ENCODE measurements at regions not wholly inside any gene's neighbourhood (a gene's known extent, or its start where the extent isn't known, plus 50 kb on each side); places are given as distances from the start of the nearest gene placed in this dataset.

GRCh38 chr2:217154923-217155322 is 295.1 kb upstream of the TNP1 start:
- no peak for TF ChIP-seq Cebpa-rat (IDR thresholded peaks at IDR 0.05)
- peaks cover 0 to 23% (median 0%) of the 10 kb centered on the region in 11 experiments; a peak in 2 of 22 replicates for H4K20me1 ChIP-seq
- no peak overlapping the region for H3K4me3 ChIP-seq
- no peak overlapping the region for H3K9ac ChIP-seq
- peaks cover 0 to 2% (median 0%) of the 10 kb centered on the region in 10 experiments; a peak in 6 of 20 replicates for H3K4me1 ChIP-seq
- H3K36me3 ChIP-seq = no peaks in the 10 kb centered on the region
- no peak overlapping the region for H3K27ac ChIP-seq
- H3K9me3 ChIP-seq (replicated peaks in 1 of 11) = no peaks in the 10 kb centered on the region
- H3K4me2 ChIP-seq = no peak overlapping the region
- peaks cover 0 to 99% (median 0%) of the 10 kb centered on the region in 11 experiments; a peak in 7 of 22 replicates for H3K27me3 ChIP-seq

GRCh38 chr2:217153510-217153909 is 293.6 kb upstream of the TNP1 start:
- Histone ChIP-seq H3K9ac (no peak overlapping the region), H3K9me3 (replicated peaks in 1 of 11) (no peaks in the 10 kb centered on the region), H3K4me2 (no peak overlapping the region), H3K4me3 (no peak overlapping the region), H4K20me1 (peaks cover 0 to 23% (median 0%) of the 10 kb centered on the region in 11 experiments; a peak in 2 of 22 replicates), H3K36me3 (no peaks in the 10 kb centered on the region), H3K27ac (no peak overlapping the region), H3K27me3 (peaks cover 0 to 96% (median 0%) of the 10 kb centered on the region in 11 experiments; a peak in 7 of 22 replicates), H3K4me1 (no peaks in the 10 kb centered on the region)
- TF ChIP-seq Cebpa-rat (IDR thresholded peaks at IDR 0.05) = no peak

GRCh38 chr2:217152831-217153230 is 293.0 kb upstream of the TNP1 start:
- peaks cover 0 to 96% (median 0%) of the 10 kb centered on the region in 11 experiments; a peak in 7 of 22 replicates for H3K27me3 ChIP-seq
- no peak overlapping the region for H3K4me3 ChIP-seq
- no peak overlapping the region for H3K9ac ChIP-seq
- H3K4me1 ChIP-seq = no peaks in the 10 kb centered on the region
- H4K20me1 ChIP-seq = peaks cover 0 to 21% (median 0%) of the 10 kb centered on the region in 11 experiments; a peak in 2 of 22 replicates
- TF ChIP-seq Cebpa-rat (IDR thresholded peaks at IDR 0.05) = no peak
- H3K27ac ChIP-seq = no peak overlapping the region
- H3K4me2 ChIP-seq = no peak overlapping the region
- H3K9me3 ChIP-seq (replicated peaks in 1 of 11) = no peaks in the 10 kb centered on the region
- H3K36me3 ChIP-seq = no peaks in the 10 kb centered on the region

GRCh38 chr2:217151509-217152206 is 291.8 kb upstream of the TNP1 start:
- Histone ChIP-seq H4K20me1 (peaks cover 0 to 10% (median 0%) of the 10 kb centered on the region in 11 experiments; a peak in 2 of 22 replicates), H3K4me2 (no peak overlapping the region), H3K4me3 (no peak overlapping the region), H3K27me3 (peaks cover 0 to 96% (median 0%) of the 10 kb centered on the region in 11 experiments; a peak in 7 of 22 replicates), H3K27ac (no peak overlapping the region), H3K36me3 (no peaks in the 10 kb centered on the region), H3K4me1 (no peaks in the 10 kb centered on the region), H3K9ac (no peak overlapping the region), H3K9me3 (replicated peaks in 1 of 11) (no peaks in the 10 kb centered on the region)
- no peak for TF ChIP-seq Cebpa-rat (IDR thresholded peaks at IDR 0.05)

GRCh38 chr2:217150236-217150635 is 290.4 kb upstream of the TNP1 start:
- H3K4me1 ChIP-seq = no peaks in the 10 kb centered on the region
- TF ChIP-seq Cebpa-rat (IDR thresholded peaks at IDR 0.05) = no peak
- H3K4me2 ChIP-seq = no peak overlapping the region
- no peaks in the 10 kb centered on the region for H3K36me3 ChIP-seq
- no peak overlapping the region for H3K4me3 ChIP-seq
- no peak overlapping the region for H3K9ac ChIP-seq
- no peaks in the 10 kb centered on the region for H3K9me3 ChIP-seq (replicated peaks in 1 of 11)
- peaks cover 0 to 93% (median 0%) of the 10 kb centered on the region in 11 experiments; a peak in 7 of 22 replicates for H3K27me3 ChIP-seq
- no peaks in the 10 kb centered on the region for H4K20me1 ChIP-seq
- H3K27ac ChIP-seq = no peak overlapping the region

GRCh38 chr2:217149087-217149660 is 289.3 kb upstream of the TNP1 start:
- H3K4me2 ChIP-seq = no peak overlapping the region
- H3K9me3 ChIP-seq (replicated peaks in 1 of 11) = no peaks in the 10 kb centered on the region
- TF ChIP-seq Cebpa-rat (IDR thresholded peaks at IDR 0.05) = no peak
- no peaks in the 10 kb centered on the region for H3K4me1 ChIP-seq
- H3K9ac ChIP-seq = no peak overlapping the region
- no peak overlapping the region for H3K4me3 ChIP-seq
- H4K20me1 ChIP-seq = no peaks in the 10 kb centered on the region
- H3K36me3 ChIP-seq = no peaks in the 10 kb centered on the region
- peaks cover 0 to 89% (median 0%) of the 10 kb centered on the region in 11 experiments; a peak in 6 of 22 replicates for H3K27me3 ChIP-seq
- no peak overlapping the region for H3K27ac ChIP-seq

- peaks cover 0 to 75% (median 0%) of the 10 kb centered on the region in 11 experiments; a peak in 6 of 22 replicates for H3K27me3 ChIP-seq
- no peak overlapping the region for H3K27ac ChIP-seq
- H3K4me2 ChIP-seq = no peak overlapping the region
- H4K20me1 ChIP-seq = no peaks in the 10 kb centered on the region
- H3K9me3 ChIP-seq (replicated peaks in 1 of 11) = peaks cover 0 to 3% (median 0%) of the 10 kb centered on the region in 11 experiments; a peak in 3 of 22 replicates
- no peak for TF ChIP-seq Cebpa-rat (IDR thresholded peaks at IDR 0.05)
- H3K4me3 ChIP-seq = no peak overlapping the region
- no peak overlapping the region for H3K9ac ChIP-seq
- H3K4me1 ChIP-seq = no peaks in the 10 kb centered on the region
- no peaks in the 10 kb centered on the region for H3K36me3 ChIP-seq
Measured at GRCh38 chr2:217147818-217148217, 288.0 kb upstream of the TNP1 start.

- peaks cover 0 to 67% (median 0%) of the 10 kb centered on the region in 11 experiments; a peak in 5 of 22 replicates for H3K27me3 ChIP-seq
- no peak overlapping the region for H3K4me2 ChIP-seq
- no peak overlapping the region for H3K4me3 ChIP-seq
- H3K4me1 ChIP-seq = no peaks in the 10 kb centered on the region
- peaks cover 6 to 11% (median 8%) of the 10 kb centered on the region in 11 experiments; a peak in 20 of 22 replicates for H3K9me3 ChIP-seq (replicated peaks in 1 of 11)
- no peaks in the 10 kb centered on the region for H3K36me3 ChIP-seq
- TF ChIP-seq Cebpa-rat (IDR thresholded peaks at IDR 0.05) = no peak
- no peak overlapping the region for H3K9ac ChIP-seq
- no peaks in the 10 kb centered on the region for H4K20me1 ChIP-seq
- H3K27ac ChIP-seq = no peak overlapping the region
Measured at GRCh38 chr2:217146956-217147355, 287.1 kb upstream of the TNP1 start.

- TF ChIP-seq Cebpa-rat (IDR thresholded peaks at IDR 0.05) = no peak
- Histone ChIP-seq H3K27ac (no peak overlapping the region), H3K4me3 (no peak overlapping the region), H3K4me1 (no peaks in the 10 kb centered on the region), H4K20me1 (no peaks in the 10 kb centered on the region), H3K27me3 (peaks cover 0 to 30% (median 0%) of the 10 kb centered on the region in 11 experiments; a peak in 5 of 22 replicates), H3K4me2 (no peak overlapping the region), H3K9ac (no peak overlapping the region), H3K36me3 (peaks cover 0 to 9% (median 0%) of the 10 kb centered on the region in 11 experiments; a peak in 1 of 22 replicates), H3K9me3 (replicated peaks in 1 of 11) (peaks cover 28 to 51% (median 38%) of the 10 kb centered on the region in 11 experiments)
Measured at GRCh38 chr2:217142649-217143266, 282.9 kb upstream of the TNP1 start.

All from BLaER1 treated with 17β-estradiol and CSF1 and Interleukin-3, amounts not matched to agents 10 nM and 100 nM (cell line).